ENCODE measurements at regions not wholly inside any gene's neighbourhood (a gene's known extent, or its start where the extent isn't known, plus 50 kb on each side); places are given as distances from the start of the nearest gene placed in this dataset.

DNA sequence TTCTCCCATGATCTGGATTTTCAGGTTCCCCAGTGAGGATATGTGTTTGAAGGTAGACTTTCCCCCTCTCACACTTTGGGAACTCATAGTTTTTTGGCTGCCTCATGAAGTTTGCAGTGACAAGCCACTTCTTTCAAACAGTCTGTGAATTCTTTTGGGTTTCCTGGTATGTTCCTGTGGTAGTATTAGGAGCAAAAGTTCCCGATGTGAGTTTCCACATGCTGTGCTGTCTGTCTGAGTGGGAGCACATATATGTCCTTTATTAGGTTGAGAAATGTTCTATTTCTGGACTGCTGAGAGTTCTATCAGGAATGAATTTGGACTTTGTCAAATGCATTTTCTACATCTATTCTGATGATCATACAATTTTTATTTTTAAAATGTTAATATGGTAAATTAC lies 273.2 kb upstream of the TARS1 start:
- Histone ChIP-seq H2AFZ (ENCODE audit: low read length) (no peak overlapping the region), H3K4me1 (ENCODE audit: low read length) (no peaks in the 10 kb centered on the region), H3K9me2 (replicated peaks; ENCODE audit: insufficient read depth, low read length) (no peaks in the 10 kb centered on the region), H3K9me3 (replicated peaks; ENCODE audit: insufficient read depth, low read length) (no peaks in the 10 kb centered on the region), H3K27ac (ENCODE audit: low read length) (no peak overlapping the region), H3K36me3 (replicated peaks; ENCODE audit: insufficient read depth, low read length) (no peaks in the 10 kb centered on the region), H3K4me3 (ENCODE audit: low read length) (no peak overlapping the region), H3K4me2 (ENCODE audit: low read depth, low read length) (no peak overlapping the region), H3K79me2 (ENCODE audit: low read length) (no peaks in the 10 kb centered on the region), H3K9ac (ENCODE audit: low read length) (no peak overlapping the region), H3F3A (ENCODE audit: insufficient read depth, low read length) (no peaks in the 10 kb centered on the region), H3K27me3 (replicated peaks; ENCODE audit: insufficient read depth, low read length) (no peaks in the 10 kb centered on the region), H4K20me1 (ENCODE audit: insufficient read depth, low read length) (no peaks in the 10 kb centered on the region)
- TF ChIP-seq, protein P1, sequence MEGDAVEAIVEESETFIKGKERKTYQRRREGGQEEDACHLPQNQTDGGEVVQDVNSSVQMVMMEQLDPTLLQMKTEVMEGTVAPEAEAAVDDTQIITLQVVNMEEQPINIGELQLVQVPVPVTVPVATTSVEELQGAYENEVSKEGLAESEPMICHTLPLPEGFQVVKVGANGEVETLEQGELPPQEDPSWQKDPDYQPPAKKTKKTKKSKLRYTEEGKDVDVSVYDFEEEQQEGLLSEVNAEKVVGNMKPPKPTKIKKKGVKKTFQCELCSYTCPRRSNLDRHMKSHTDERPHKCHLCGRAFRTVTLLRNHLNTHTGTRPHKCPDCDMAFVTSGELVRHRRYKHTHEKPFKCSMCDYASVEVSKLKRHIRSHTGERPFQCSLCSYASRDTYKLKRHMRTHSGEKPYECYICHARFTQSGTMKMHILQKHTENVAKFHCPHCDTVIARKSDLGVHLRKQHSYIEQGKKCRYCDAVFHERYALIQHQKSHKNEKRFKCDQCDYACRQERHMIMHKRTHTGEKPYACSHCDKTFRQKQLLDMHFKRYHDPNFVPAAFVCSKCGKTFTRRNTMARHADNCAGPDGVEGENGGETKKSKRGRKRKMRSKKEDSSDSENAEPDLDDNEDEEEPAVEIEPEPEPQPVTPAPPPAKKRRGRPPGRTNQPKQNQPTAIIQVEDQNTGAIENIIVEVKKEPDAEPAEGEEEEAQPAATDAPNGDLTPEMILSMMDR (IDR thresholded peaks at IDR 0.05; ENCODE audit: low read length): no peak
- TF ChIP-seq EZH2 (optimal IDR thresholded peaks at IDR 0.05; ENCODE audit: low read depth, low read length): no peak
- no peak for TF ChIP-seq EZH2phosphoT487 (IDR thresholded peaks at IDR 0.05; ENCODE audit: low read length)
- DNase-seq: no peak

DNA sequence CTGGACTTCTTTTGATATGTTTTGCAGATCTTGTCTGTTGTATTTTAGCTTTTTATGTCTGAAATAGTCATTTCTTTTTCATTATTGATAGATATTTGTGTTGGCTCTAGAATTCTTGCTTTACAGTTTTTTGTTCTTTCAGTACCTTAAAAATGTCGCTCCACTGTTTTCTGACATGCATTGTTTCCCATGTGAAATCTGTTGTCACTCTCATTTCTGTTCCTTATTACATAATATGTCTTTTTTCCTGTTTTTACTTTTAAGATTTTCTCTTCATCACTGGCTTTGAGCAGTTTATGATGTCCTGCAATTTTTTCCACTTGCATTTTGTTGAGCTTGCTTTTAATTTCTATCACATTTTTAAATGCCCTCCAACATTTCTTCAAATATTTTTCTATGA lies 270.4 kb upstream of the TARS1 start:
- TF ChIP-seq, protein P1 (IDR thresholded peaks at IDR 0.05; ENCODE audit: low read length): no peak
- TF ChIP-seq EZH2phosphoT487 (IDR thresholded peaks at IDR 0.05; ENCODE audit: low read length) (no peak), EZH2 (optimal IDR thresholded peaks at IDR 0.05; ENCODE audit: low read depth, low read length) (no peak)
- Histone ChIP-seq H3K4me1 (ENCODE audit: low read length) (no peaks in the 10 kb centered on the region), H3F3A (ENCODE audit: insufficient read depth, low read length) (no peaks in the 10 kb centered on the region), H3K4me3 (ENCODE audit: low read length) (no peak overlapping the region), H3K79me2 (ENCODE audit: low read length) (no peaks in the 10 kb centered on the region), H3K4me2 (ENCODE audit: low read depth, low read length) (no peak overlapping the region), H3K27me3 (replicated peaks; ENCODE audit: insufficient read depth, low read length) (no peaks in the 10 kb centered on the region), H3K9me2 (replicated peaks; ENCODE audit: insufficient read depth, low read length) (no peaks in the 10 kb centered on the region), H4K20me1 (ENCODE audit: insufficient read depth, low read length) (no peaks in the 10 kb centered on the region), H3K27ac (ENCODE audit: low read length) (no peak overlapping the region), H3K36me3 (replicated peaks; ENCODE audit: insufficient read depth, low read length) (no peaks in the 10 kb centered on the region), H3K9me3 (replicated peaks; ENCODE audit: insufficient read depth, low read length) (no peaks in the 10 kb centered on the region), H2AFZ (ENCODE audit: low read length) (no peak overlapping the region), H3K9ac (ENCODE audit: low read length) (no peak overlapping the region)
- DNase-seq: no peak

DNA sequence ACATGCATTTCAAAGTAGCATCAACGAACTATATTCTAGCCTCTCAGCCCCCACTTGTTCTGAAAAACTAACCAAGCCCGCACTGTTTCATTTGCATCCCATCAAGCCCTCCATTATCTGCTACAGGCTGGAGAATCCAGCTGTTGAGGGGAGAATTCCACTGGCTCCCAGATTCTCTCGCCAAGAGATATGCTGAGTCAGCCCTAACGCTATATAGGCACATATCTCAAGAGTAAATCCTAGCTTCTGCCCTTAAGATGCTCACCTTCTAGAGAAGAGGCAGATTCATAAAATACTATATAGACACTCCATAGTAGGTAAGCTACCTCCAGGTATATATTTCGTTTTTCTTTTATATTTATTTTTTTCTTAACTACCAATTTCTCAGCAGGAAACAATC lies 266.4 kb upstream of the TARS1 start:
- Histone ChIP-seq H3K36me3 (replicated peaks; ENCODE audit: insufficient read depth, low read length) (no peaks in the 10 kb centered on the region), H3K27ac (ENCODE audit: low read length) (no peak overlapping the region), H2AFZ (ENCODE audit: low read length) (no peak overlapping the region), H3F3A (ENCODE audit: insufficient read depth, low read length) (no peaks in the 10 kb centered on the region), H3K4me2 (ENCODE audit: low read depth, low read length) (no peak overlapping the region), H3K9me3 (replicated peaks; ENCODE audit: insufficient read depth, low read length) (no peaks in the 10 kb centered on the region), H4K20me1 (ENCODE audit: insufficient read depth, low read length) (no peaks in the 10 kb centered on the region), H3K79me2 (ENCODE audit: low read length) (no peaks in the 10 kb centered on the region), H3K9me2 (replicated peaks; ENCODE audit: insufficient read depth, low read length) (no peaks in the 10 kb centered on the region), H3K9ac (ENCODE audit: low read length) (no peak overlapping the region), H3K27me3 (replicated peaks; ENCODE audit: insufficient read depth, low read length) (no peaks in the 10 kb centered on the region), H3K4me3 (ENCODE audit: low read length) (no peak overlapping the region), H3K4me1 (ENCODE audit: low read length) (no peaks in the 10 kb centered on the region)
- no peak for DNase-seq
- TF ChIP-seq, protein P1 (IDR thresholded peaks at IDR 0.05; ENCODE audit: low read length): no peak
- no peak for TF ChIP-seq EZH2phosphoT487 (IDR thresholded peaks at IDR 0.05; ENCODE audit: low read length)
- TF ChIP-seq EZH2 (optimal IDR thresholded peaks at IDR 0.05; ENCODE audit: low read depth, low read length): no peak
